DND-41 (cell line): ENCODE measurements at regions not wholly inside any gene's neighbourhood (a gene's known extent, or its start where the extent isn't known, plus 50 kb on each side); places are given as distances from the start of the nearest gene placed in this dataset.
"Not testable (repeated sequence)": the region's sequence is repeated elsewhere in the genome, so short reads cannot be mapped to it uniquely, and the experiment has no call there.

Experiments used
- EZH2 ChIP-seq: IDR thresholded peaks from 3 replicates; pipeline ENCODE4 v1.6.1; 2012; ENCODE audit warnings: borderline replicate concordance, low read depth, mild to moderate bottlenecking, moderate library complexity, low read length, inconsistent platforms; ENCODE audit not compliant: severe bottlenecking
- TF ChIP-seq, protein P1 (sequence below): IDR thresholded peaks from 2 replicates; pipeline ENCODE4 v1.5.1; 2012; ENCODE audit warnings: borderline replicate concordance, low read length, moderate library complexity, mild to moderate bottlenecking; ENCODE audit not compliant: poor library complexity, severe bottlenecking; ENCODE audit errors: extremely low read depth

DNA sequence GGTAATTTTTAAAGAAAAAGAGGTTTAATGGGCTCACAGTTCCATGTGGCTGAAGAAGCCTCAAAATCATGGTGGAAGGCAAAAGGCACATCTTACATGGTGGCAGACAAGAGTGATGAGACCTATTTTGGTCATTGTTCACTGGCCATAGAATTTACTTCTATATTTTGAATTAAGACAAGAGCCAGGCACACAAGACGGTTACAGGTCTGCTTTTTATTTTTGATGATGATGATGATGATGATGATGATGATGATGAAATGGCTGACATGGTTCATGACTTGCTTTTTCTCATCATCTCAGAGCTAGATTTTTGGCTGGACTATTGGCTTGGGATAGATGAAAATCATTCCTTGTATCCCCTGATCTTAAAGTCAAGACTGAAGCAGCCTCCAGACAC lies 229.3 kb downstream of the OTOP1 start:
- TF ChIP-seq, protein P1, sequence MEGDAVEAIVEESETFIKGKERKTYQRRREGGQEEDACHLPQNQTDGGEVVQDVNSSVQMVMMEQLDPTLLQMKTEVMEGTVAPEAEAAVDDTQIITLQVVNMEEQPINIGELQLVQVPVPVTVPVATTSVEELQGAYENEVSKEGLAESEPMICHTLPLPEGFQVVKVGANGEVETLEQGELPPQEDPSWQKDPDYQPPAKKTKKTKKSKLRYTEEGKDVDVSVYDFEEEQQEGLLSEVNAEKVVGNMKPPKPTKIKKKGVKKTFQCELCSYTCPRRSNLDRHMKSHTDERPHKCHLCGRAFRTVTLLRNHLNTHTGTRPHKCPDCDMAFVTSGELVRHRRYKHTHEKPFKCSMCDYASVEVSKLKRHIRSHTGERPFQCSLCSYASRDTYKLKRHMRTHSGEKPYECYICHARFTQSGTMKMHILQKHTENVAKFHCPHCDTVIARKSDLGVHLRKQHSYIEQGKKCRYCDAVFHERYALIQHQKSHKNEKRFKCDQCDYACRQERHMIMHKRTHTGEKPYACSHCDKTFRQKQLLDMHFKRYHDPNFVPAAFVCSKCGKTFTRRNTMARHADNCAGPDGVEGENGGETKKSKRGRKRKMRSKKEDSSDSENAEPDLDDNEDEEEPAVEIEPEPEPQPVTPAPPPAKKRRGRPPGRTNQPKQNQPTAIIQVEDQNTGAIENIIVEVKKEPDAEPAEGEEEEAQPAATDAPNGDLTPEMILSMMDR, result not testable (repeated sequence)
- TF ChIP-seq EZH2, result not testable (repeated sequence)
